Skin of body (tissue), 1 donor: ENCODE measurements at regions not wholly inside any gene's neighbourhood (a gene's known extent, or its start where the extent isn't known, plus 50 kb on each side); places are given as distances from the start of the nearest gene placed in this dataset.

ENCODE experiments used
- DNase-seq: peaks from one replicate; lab custom pipeline; 2025; lab: John Stamatoyannopoulos, UW

DNA sequence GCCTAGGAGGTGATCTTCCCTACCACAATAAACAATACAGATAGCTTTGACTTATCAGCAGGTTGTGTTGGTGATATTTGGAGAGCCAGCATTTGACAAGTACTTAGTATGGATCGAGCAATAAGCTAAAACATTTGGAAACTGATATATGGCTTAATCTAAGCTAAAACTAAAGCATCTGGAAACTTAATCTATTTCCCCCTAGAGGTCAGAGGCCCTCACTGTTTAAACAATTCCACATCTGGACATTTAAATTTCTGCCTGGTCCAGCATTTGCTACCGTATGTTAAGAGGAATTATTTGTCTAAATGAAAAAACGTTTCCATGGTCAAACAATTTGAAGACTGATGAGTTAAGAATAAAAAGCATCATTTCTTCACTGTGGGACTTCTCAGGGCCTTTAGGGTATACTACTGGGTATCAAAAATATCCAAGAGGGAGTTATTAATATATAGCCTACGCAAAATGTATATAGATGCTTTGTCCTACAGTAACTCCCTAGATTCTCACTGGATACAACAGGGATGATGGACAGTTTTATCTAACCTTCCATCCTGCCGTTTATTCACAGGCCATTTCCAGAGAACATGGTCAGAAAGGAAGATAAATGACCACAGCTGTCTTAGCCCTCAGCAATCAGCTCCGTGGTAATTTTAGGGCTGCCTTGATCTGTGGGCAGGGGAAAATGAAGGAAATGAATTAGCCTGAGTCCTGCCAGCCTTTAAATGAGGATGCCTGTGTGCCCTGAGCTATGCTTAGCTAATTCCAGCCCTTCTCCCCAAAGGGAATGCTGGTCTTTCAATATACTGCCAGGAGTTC lies 135.4 kb upstream of the NUDT4 start:
- no peak for DNase-seq

GRCh38 chr12:93243382-93243688 lies 134.4 kb upstream of the NUDT4 start:
- no peak for DNase-seq

DNA sequence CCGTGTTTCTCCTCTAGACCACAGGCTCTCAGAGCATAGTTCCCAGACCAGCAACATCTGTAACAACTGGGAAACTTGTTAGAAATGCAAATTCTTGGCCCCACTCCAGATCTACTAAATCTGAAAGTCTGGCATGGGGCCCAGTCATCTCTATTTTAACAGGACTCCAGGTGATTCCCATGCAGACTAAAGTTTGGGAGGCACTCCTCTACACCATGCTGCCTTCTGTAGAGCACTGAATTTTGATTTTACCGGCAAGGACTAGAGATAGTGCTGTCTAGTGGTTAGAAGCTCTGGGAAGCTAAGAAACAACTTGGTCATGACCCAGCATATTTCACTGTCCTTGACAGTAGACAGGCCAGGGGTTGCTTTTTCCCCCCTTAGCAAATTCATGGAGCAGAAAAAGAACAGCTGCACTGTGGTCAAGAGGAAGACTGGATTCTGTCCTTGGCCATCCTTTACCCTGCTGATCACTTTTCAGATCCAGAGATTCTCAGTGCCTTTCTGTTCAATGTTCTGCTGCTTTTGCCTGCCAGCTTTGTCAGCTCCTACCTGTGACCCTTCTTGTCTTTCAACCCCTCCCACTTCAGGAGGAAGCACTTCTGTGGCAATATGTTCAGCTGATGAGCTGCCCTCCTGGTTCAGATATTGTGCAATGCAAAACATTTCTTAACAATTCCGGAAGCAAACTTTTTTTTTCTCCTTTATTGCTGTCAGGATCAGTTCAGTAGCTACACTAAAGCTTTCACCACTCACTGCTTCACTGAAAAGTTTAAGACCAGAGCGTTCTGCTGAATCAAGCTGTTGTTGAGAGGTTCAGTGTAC lies 133.8 kb upstream of the NUDT4 start:
- DNase-seq, result peak; percentile 19

- no peak for DNase-seq
Observed at GRCh38 chr12:93244514-93245077, 133.1 kb upstream of the NUDT4 start.

GRCh38 chr12:93245543-93245942 lies 132.2 kb upstream of the NUDT4 start:
- no peak for DNase-seq

DNA sequence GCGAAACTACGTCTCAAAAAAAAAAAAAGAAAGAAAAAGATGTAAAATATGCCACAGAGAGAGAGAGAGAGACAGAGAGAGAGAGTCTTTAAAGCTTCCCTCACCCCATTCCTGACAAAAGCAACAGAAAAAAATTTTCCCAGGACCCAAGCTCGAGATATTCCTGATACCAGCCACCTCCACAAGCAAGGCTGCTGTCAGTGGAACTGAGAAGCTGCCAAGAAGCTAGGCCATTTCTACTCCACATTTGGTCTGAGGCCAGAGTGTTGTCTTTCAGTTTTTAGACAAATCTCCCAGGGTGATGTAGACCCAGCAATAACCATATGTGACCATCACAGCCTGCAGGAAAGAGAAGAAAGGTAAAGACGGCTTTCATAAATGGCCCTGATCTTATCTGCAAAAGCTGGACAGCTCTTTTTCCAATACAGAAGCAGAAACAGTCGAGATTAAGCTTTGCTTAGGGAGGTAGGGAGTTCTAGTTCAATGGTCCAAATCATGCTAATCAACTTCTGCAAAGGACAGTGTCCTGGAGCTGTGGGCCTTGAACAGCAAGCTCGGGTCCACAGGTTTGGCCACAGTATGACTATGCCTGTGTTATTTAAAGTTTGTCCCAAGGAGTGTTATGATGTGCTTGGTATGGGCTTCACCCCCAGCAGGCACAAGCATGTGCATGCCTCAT lies 130.3 kb upstream of the NUDT4 start:
- peak; percentile 8 for DNase-seq

- DNase-seq, result no peak
Observed at GRCh38 chr12:93252221-93252620, 125.5 kb upstream of the NUDT4 start.

GRCh38 chr12:93254911-93255310 lies 122.8 kb upstream of the NUDT4 start:
- no peak for DNase-seq

DNA sequence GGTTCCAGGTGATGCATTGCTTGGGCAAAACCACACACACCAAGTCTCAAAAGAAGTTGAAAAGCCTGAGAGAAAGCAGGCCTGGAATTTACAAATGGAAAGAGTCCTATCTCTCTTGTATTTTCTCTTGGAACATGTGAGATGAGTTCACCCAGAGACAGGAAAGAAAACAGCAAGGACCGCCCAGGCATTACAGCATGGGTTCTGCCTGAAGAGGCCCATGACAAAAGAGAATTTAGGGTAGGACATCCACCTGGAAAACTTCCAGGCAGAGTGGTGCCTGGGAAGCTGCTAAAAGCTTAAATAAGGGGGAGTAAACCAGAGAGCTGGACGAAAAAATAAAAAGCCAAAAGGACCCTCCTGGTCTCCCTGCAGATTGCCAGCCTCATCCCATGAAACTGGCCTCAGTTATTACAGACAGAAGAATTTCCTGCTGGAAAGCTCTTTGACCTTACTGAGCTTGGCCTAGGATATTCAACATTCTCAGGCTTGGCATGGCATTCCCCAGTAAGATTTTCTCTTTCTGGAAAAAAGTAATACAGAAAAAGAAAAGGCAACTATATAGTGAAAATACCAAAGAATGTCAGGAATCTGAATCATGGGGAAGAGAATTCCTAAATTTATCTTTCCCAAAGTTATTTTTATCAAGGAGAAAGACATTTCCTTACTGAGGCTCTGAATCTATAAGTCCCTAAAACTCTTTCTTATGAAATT lies 121.3 kb upstream of the NUDT4 start:
- DNase-seq, result no peak

DNA sequence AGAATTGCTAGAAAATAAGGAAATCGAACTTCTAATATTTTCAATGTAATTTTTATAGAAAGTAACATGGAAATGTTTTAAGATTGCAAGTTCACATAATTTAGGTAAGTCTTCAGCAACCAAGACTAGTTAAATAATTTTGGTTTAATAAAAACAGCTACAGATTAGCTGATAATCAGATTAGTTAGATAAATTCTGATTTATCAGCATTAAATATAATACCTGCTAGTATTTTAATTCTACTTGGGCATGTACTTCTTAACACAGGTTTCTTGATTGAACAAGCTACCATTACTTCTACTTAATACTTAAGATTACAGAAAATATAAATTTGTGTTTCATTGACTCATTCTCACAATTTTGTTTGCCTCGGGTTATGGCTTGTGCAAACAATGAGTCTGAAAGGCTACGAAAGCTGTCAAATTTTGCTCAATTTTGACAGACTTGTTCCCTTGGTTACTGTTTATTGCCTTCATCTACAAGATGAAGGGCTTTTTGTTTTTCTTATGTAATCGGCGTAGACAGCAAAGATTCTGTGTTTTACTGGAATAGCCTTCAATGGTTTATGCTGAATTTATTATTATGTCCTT lies 116.1 kb upstream of the NUDT4 start:
- no peak for DNase-seq

GRCh38 chr12:93272997-93273396 lies 104.7 kb upstream of the NUDT4 start:
- DNase-seq, result no peak

DNA sequence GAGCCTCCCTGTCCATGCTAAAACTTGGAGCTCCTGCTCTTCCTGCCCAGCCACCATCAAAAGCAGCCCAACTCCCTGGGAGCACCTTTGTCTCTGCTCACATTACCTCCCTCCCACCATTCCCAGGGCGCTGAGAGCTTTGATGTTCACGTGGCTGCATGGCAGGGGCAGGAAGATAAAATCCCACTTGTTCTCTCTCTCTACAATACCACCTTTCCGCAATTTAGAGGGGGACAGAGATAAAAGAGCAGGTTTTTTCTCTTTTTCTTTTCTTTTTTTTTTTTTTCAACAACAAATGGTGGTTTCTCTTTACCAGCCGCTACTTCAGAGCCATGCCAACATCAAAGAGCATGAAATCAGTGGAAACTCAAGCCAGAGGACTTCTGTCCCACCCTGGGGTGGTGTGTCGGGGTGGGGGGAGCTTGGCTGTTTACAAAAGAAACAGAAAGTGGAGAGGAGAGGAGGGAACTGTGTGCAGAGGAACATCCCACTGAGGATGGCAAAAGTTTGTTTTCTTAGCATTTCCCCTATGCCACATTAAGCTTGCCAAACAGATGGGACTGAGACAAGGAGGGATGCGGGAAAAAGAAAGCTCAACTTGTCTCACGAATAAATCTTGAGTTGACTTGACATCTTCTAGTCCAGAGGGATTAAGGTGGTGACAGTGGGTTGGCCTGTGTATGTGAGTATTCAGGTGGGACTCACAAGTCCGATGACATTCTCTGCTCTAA lies 103.7 kb upstream of the NUDT4 start:
- DNase-seq, result no peak

DNA sequence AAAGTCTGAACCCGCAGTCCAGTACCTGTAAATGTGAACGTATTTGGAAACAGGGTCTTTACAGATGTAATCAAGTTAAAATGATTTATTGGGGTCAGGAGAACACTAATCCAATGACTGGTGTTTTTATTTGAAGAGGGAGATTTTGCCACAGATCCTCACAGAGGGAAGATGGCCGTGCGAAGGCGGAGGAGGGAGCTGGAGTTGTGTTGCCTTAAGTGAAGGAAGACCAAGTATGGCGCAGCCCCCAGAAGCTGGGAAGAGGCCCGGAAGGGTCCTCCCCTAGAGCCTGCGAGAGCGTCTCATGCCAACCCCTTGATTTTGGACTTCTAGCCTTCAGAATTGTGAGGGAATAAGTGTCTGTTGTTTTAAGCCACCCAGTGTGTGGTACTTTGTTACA lies 102.8 kb upstream of the NUDT4 start:
- DNase-seq, result no peak

- DNase-seq, result no peak
Observed at GRCh38 chr12:93275589-93275988, 102.1 kb upstream of the NUDT4 start.

GRCh38 chr12:93279565-93280412 lies 97.9 kb upstream of the NUDT4 start:
- no peak for DNase-seq

- no peak for DNase-seq
Observed at GRCh38 chr12:93287149-93287548, 90.6 kb upstream of the NUDT4 start.

DNA sequence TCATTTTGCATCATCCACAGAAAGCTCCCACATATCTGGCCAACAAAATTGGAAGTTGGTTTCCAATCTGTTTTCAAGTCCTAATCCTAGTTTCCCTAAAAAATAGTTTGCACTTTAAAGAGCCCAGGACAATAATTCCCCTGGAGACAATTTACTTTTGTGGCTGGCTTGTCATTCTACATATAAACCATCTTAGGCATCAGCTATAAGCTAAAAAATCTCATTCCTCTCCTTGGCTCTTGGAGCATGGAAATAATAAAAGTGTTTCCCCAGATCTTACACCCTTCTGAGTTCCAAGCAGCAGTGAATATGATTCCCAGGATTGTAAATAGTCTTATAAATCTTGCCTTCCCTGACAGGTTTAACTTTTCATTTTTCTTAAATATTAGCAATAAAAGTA lies 89.1 kb upstream of the NUDT4 start:
- no peak for DNase-seq

DNA sequence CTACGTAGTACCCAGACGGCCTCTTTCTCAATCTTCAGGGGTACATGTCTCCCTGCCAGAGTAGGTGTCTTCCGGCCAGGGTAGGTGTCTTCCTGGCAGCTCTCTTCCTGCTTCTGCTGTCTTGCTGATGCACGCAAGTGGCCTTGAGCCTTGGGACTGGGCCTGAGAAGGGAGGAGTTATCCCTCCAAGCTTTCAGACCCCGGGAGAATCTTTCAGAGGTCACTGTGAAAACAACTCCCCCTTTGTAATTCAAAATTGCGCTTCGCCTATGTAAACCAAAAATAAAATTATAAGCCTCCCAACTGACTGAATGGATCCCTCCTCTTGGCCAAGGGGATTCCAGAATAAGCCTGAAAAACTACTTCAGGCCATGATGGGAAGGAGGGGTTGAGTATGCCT lies 87.3 kb upstream of the NUDT4 start:
- DNase-seq, result no peak

DNA sequence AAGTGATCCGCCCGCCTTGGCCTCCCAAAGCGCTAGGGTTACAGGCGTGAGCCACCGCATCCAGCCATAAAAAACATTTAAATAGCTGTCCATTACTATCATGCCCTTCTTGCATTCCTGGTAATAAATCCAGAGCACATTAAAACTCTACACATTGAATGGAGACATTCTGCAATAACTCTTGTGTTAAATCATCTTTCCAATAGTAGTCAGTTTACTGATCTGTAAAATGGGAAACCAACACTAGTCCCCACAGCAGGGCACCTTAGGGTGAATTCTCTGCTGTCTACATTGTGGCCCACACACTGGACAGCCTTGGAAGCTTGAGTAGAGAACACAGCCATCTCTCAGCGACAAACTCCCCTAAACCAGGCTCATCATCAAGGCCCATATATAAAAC lies 85.5 kb upstream of the NUDT4 start:
- DNase-seq, result no peak
